Lower leg skin (tissue), 3 donors: ENCODE measurements at regions not wholly inside any gene's neighbourhood (a gene's known extent, or its start where the extent isn't known, plus 50 kb on each side); places are given as distances from the start of the nearest gene placed in this dataset.

Source experiments
- POLR2A ChIP-seq, 2 donors: fragments of 450-650 bp; IDR thresholded peaks; one replicate each; pipeline ENCODE4 v1.6.1; 2016 to 2017; ENCODE audit warnings: antibody characterized with exemption in 2 of 2, mild to moderate bottlenecking in 1 of 2, moderate library complexity in 1 of 2
- TF ChIP-seq, protein P1 (sequence below), 3 donors: fragments of 450-650 bp; IDR thresholded peaks; one replicate each; pipeline ENCODE4 v1.5.1; 2016; ENCODE audit warnings: antibody characterized with exemption in 3 of 3, mild to moderate bottlenecking in 3 of 3, moderate library complexity in 2 of 3

DNA sequence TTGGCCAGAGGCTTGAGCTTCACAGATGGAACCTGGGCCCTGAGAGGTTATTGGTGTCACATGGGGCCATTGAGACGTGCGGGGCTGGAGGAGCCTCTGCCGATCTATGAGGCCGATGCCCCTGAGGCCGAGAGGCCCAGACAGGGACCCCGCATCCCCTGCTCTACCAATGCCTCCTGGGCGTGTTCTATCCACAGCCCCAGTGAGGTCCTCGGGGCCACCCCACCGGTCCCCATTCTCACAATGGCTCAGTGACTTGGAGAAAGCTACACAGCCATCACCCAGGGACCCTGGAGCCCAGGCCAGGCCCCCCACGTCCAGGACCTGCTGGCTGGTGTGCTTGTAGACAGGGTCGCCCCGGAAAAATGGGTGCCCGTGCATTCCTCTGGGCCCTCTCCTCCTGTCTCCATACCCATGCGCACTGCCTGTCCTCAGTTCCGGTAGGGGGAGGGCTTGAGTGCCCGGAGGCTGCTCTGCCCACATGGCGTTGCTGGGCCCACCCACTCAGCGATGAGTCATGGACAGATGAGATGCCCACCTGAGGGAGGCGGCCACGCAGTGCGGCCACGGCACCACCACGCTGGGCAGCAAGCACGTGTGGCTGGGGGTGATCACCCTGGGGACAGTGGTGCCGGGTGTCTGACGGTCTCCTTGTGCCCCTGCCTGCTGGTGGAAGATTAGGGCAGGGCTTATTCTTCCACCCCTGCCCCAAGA is 1224.7 kb downstream of the BRD1 start:
- TF ChIP-seq, protein P1, sequence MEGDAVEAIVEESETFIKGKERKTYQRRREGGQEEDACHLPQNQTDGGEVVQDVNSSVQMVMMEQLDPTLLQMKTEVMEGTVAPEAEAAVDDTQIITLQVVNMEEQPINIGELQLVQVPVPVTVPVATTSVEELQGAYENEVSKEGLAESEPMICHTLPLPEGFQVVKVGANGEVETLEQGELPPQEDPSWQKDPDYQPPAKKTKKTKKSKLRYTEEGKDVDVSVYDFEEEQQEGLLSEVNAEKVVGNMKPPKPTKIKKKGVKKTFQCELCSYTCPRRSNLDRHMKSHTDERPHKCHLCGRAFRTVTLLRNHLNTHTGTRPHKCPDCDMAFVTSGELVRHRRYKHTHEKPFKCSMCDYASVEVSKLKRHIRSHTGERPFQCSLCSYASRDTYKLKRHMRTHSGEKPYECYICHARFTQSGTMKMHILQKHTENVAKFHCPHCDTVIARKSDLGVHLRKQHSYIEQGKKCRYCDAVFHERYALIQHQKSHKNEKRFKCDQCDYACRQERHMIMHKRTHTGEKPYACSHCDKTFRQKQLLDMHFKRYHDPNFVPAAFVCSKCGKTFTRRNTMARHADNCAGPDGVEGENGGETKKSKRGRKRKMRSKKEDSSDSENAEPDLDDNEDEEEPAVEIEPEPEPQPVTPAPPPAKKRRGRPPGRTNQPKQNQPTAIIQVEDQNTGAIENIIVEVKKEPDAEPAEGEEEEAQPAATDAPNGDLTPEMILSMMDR (IDR thresholded peaks at IDR 0.05) = no peak
- no peak for TF ChIP-seq POLR2A (IDR thresholded peaks at IDR 0.05)
